ENCODE measurements at regions not wholly inside any gene's neighbourhood (a gene's known extent, or its start where the extent isn't known, plus 50 kb on each side); places are given as distances from the start of the nearest gene placed in this dataset.

GRCh38 chr16:80324371-80324770 lies 216.4 kb upstream of the DYNLRB2 start:
- Mint-ChIP-seq H3K27me3 (peaks cover 10% of the 10 kb centered on the region), H3K27ac (no peak overlapping the region), H3K4me3 (no peak overlapping the region), H3K4me1 (no peaks in the 10 kb centered on the region), H3K9me3 (peaks cover 2% of the 10 kb centered on the region), H3K36me3 (no peaks in the 10 kb centered on the region)
- DNase-seq (ENCODE audit: low spot score in 2 of 2) (no peak), ATAC-seq (ENCODE audit: low read depth) (no peak)

- Mint-ChIP-seq H3K4me3 (no peak overlapping the region), H3K27ac (no peak overlapping the region), H3K36me3 (no peaks in the 10 kb centered on the region), H3K4me1 (no peaks in the 10 kb centered on the region), H3K9me3 (peaks cover 2% of the 10 kb centered on the region), H3K27me3 (peaks cover 11% of the 10 kb centered on the region)
- no peak for ATAC-seq (ENCODE audit: low read depth)
- DNase-seq (ENCODE audit: low spot score in 2 of 2), result no peak
These were observed 217.0 kb upstream of the DYNLRB2 start for GRCh38 chr16:80323808-80324195.

GRCh38 chr16:80323187-80323807 lies 217.5 kb upstream of the DYNLRB2 start:
- no peak overlapping the region for H3K27ac Mint-ChIP-seq
- ATAC-seq (ENCODE audit: low read depth) (no peak), DNase-seq (ENCODE audit: low spot score in 2 of 2) (no peak)
- peaks cover 2% of the 10 kb centered on the region for H3K9me3 Mint-ChIP-seq
- H3K27me3 Mint-ChIP-seq, result peaks cover 14% of the 10 kb centered on the region
- no peak overlapping the region for H3K4me3 Mint-ChIP-seq
- no peaks in the 10 kb centered on the region for H3K36me3 Mint-ChIP-seq
- H3K4me1 Mint-ChIP-seq, result no peaks in the 10 kb centered on the region

GRCh38 chr16:80319181-80319580 lies 221.6 kb upstream of the DYNLRB2 start:
- Mint-ChIP-seq H3K27me3 (peaks cover 19% of the 10 kb centered on the region), H3K36me3 (no peaks in the 10 kb centered on the region), H3K4me1 (no peaks in the 10 kb centered on the region), H3K4me3 (no peak overlapping the region), H3K9me3 (peaks cover 2% of the 10 kb centered on the region), H3K27ac (no peak overlapping the region)
- ATAC-seq (ENCODE audit: low read depth) (no peak), DNase-seq (ENCODE audit: low spot score in 2 of 2) (no peak)

GRCh38 chr16:80318107-80318506 lies 222.7 kb upstream of the DYNLRB2 start:
- H3K36me3 Mint-ChIP-seq, result no peaks in the 10 kb centered on the region
- no peak overlapping the region for H3K4me3 Mint-ChIP-seq
- H3K4me1 Mint-ChIP-seq, result no peaks in the 10 kb centered on the region
- H3K27me3 Mint-ChIP-seq, result peaks cover 17% of the 10 kb centered on the region
- H3K9me3 Mint-ChIP-seq, result peaks cover 2% of the 10 kb centered on the region
- ATAC-seq (ENCODE audit: low read depth) (no peak), DNase-seq (ENCODE audit: low spot score in 2 of 2) (no peak)
- no peak overlapping the region for H3K27ac Mint-ChIP-seq

- peaks cover 2% of the 10 kb centered on the region for H3K9me3 Mint-ChIP-seq
- DNase-seq (ENCODE audit: low spot score in 2 of 2), result no peak
- H3K27me3 Mint-ChIP-seq, result peaks cover 17% of the 10 kb centered on the region
- H3K36me3 Mint-ChIP-seq, result no peaks in the 10 kb centered on the region
- no peaks in the 10 kb centered on the region for H3K4me1 Mint-ChIP-seq
- ATAC-seq (ENCODE audit: low read depth), result no peak
- no peak overlapping the region for H3K4me3 Mint-ChIP-seq
- no peak overlapping the region for H3K27ac Mint-ChIP-seq
These were observed 223.2 kb upstream of the DYNLRB2 start for GRCh38 chr16:80317599-80318037.

GRCh38 chr16:80317116-80317515 lies 223.7 kb upstream of the DYNLRB2 start:
- no peak for ATAC-seq (ENCODE audit: low read depth)
- no peak overlapping the region for H3K27ac Mint-ChIP-seq
- no peaks in the 10 kb centered on the region for H3K36me3 Mint-ChIP-seq
- no peak for DNase-seq (ENCODE audit: low spot score in 2 of 2)
- peaks cover 17% of the 10 kb centered on the region for H3K27me3 Mint-ChIP-seq
- H3K4me3 Mint-ChIP-seq, result no peak overlapping the region
- peaks cover 2% of the 10 kb centered on the region for H3K9me3 Mint-ChIP-seq
- no peaks in the 10 kb centered on the region for H3K4me1 Mint-ChIP-seq

- no peak overlapping the region for H3K4me3 Mint-ChIP-seq
- peaks cover 2% of the 10 kb centered on the region for H3K9me3 Mint-ChIP-seq
- DNase-seq (ENCODE audit: low spot score in 2 of 2), result no peak
- no peak for ATAC-seq (ENCODE audit: low read depth)
- H3K36me3 Mint-ChIP-seq, result no peaks in the 10 kb centered on the region
- H3K27me3 Mint-ChIP-seq, result peaks cover 12% of the 10 kb centered on the region
- no peaks in the 10 kb centered on the region for H3K4me1 Mint-ChIP-seq
- H3K27ac Mint-ChIP-seq, result no peak overlapping the region
These were observed 226.8 kb upstream of the DYNLRB2 start for GRCh38 chr16:80314042-80314441.

GRCh38 chr16:80309178-80309577 lies 231.6 kb upstream of the DYNLRB2 start:
- DNase-seq (ENCODE audit: low spot score in 2 of 2) (no peak), ATAC-seq (ENCODE audit: low read depth) (no peak)
- Mint-ChIP-seq H3K36me3 (no peaks in the 10 kb centered on the region), H3K9me3 (peaks cover 2% of the 10 kb centered on the region), H3K4me3 (no peak overlapping the region), H3K27me3 (peaks cover 9% of the 10 kb centered on the region), H3K27ac (no peak overlapping the region), H3K4me1 (no peaks in the 10 kb centered on the region)

GRCh38 chr16:80305410-80305809 lies 235.4 kb upstream of the DYNLRB2 start:
- no peak for DNase-seq (ENCODE audit: low spot score in 2 of 2)
- peaks cover 2% of the 10 kb centered on the region for H3K4me1 Mint-ChIP-seq
- no peak overlapping the region for H3K27ac Mint-ChIP-seq
- peaks cover 2% of the 10 kb centered on the region for H3K9me3 Mint-ChIP-seq
- H3K36me3 Mint-ChIP-seq, result no peaks in the 10 kb centered on the region
- peaks cover 9% of the 10 kb centered on the region for H3K27me3 Mint-ChIP-seq
- no peak for ATAC-seq (ENCODE audit: low read depth)
- no peak overlapping the region for H3K4me3 Mint-ChIP-seq

GRCh38 chr16:80303691-80304090 lies 237.1 kb upstream of the DYNLRB2 start:
- H3K27me3 Mint-ChIP-seq, result peaks cover 6% of the 10 kb centered on the region
- H3K4me3 Mint-ChIP-seq, result no peak overlapping the region
- peaks cover 2% of the 10 kb centered on the region for H3K4me1 Mint-ChIP-seq
- no peaks in the 10 kb centered on the region for H3K9me3 Mint-ChIP-seq
- DNase-seq (ENCODE audit: low spot score in 2 of 2), result no peak
- H3K27ac Mint-ChIP-seq, result no peak overlapping the region
- ATAC-seq (ENCODE audit: low read depth), result no peak
- no peaks in the 10 kb centered on the region for H3K36me3 Mint-ChIP-seq

- ATAC-seq (ENCODE audit: low read depth) (no peak), DNase-seq (ENCODE audit: low spot score in 2 of 2) (no peak)
- Mint-ChIP-seq H3K4me3 (no peak overlapping the region), H3K4me1 (peaks cover 2% of the 10 kb centered on the region), H3K36me3 (no peaks in the 10 kb centered on the region), H3K9me3 (no peaks in the 10 kb centered on the region), H3K27ac (no peak overlapping the region), H3K27me3 (peaks cover 5% of the 10 kb centered on the region)
These were observed 239.9 kb upstream of the DYNLRB2 start for GRCh38 chr16:80300876-80301275.

GRCh38 chr16:80300456-80300855 lies 240.3 kb upstream of the DYNLRB2 start:
- H3K4me3 Mint-ChIP-seq, result no peak overlapping the region
- ATAC-seq (ENCODE audit: low read depth), result no peak
- peaks cover 10% of the 10 kb centered on the region for H3K27me3 Mint-ChIP-seq
- peaks cover 2% of the 10 kb centered on the region for H3K4me1 Mint-ChIP-seq
- no peak for DNase-seq (ENCODE audit: low spot score in 2 of 2)
- H3K36me3 Mint-ChIP-seq, result no peaks in the 10 kb centered on the region
- H3K27ac Mint-ChIP-seq, result no peak overlapping the region
- peaks cover 2% of the 10 kb centered on the region for H3K9me3 Mint-ChIP-seq

- no peak for DNase-seq (ENCODE audit: low spot score in 2 of 2)
- Mint-ChIP-seq H3K27me3 (peaks cover 10% of the 10 kb centered on the region), H3K4me3 (no peak overlapping the region), H3K27ac (no peak overlapping the region), H3K9me3 (peaks cover 2% of the 10 kb centered on the region), H3K36me3 (no peaks in the 10 kb centered on the region), H3K4me1 (peaks cover 2% of the 10 kb centered on the region)
- ATAC-seq (ENCODE audit: low read depth), result no peak
These were observed 241.4 kb upstream of the DYNLRB2 start for GRCh38 chr16:80299416-80299815.

GRCh38 chr16:80298676-80299075 lies 242.1 kb upstream of the DYNLRB2 start:
- Mint-ChIP-seq H3K36me3 (no peaks in the 10 kb centered on the region), H3K9me3 (peaks cover 2% of the 10 kb centered on the region), H3K4me1 (peaks cover 2% of the 10 kb centered on the region), H3K27me3 (peaks cover 10% of the 10 kb centered on the region), H3K4me3 (no peak overlapping the region), H3K27ac (no peak overlapping the region)
- DNase-seq (ENCODE audit: low spot score in 2 of 2) (no peak), ATAC-seq (ENCODE audit: low read depth) (no peak)

All from memory B cell (primary cell).